ENCODE measurements at regions not wholly inside any gene's neighbourhood (a gene's known extent, or its start where the extent isn't known, plus 50 kb on each side); places are given as distances from the start of the nearest gene placed in this dataset.

DNA sequence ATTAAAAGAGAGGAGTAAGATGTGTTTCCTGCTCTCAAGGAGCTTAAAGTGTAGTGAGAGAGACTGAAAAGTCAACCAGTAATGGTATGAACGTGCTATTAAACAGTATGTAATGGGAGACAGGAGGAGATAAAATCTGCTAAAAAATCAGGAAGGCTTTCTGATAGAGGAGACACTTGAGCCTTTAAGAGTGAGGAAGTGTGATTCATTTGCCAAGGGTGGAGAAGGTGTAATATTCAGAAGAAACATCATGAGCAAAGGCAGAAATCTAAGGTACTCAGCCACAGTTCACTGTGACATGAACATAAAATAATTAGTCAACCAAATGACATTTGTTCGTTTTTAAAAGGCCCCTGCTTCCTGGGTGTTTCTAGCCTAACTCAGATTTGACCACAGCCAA lies 137.8 kb upstream of the SKOR2 start:
- H3F3A ChIP-seq (replicated peaks; ENCODE audit: insufficient read depth): no peaks in the 10 kb centered on the region
- no peak overlapping the region for H3K4me3 ChIP-seq (ENCODE audit: low read depth in 2 of 2, low read length in 1 of 2)
- H3K9me2 ChIP-seq: no peaks in the 10 kb centered on the region
- H3K4me2 ChIP-seq: no peak overlapping the region
- 8% methylated on average over 2 of the region's 2 CpGs for WGBS (ENCODE audit: low lambda C conversion rate)
- H4K20me1 ChIP-seq (ENCODE audit: insufficient read depth): no peaks in the 10 kb centered on the region
- TF ChIP-seq REST (IDR thresholded peaks at IDR 0.05; ENCODE audit: low read depth, low read length): no peak
- TF ChIP-seq EZH2phosphoT487 (IDR thresholded peaks at IDR 0.05; ENCODE audit: borderline replicate concordance, low read depth): no peak
- TF ChIP-seq FOSL2 (IDR thresholded peaks at IDR 0.05; ENCODE audit: borderline replicate concordance, low read depth): no peak
- no peak for TF ChIP-seq FOXM1 (IDR thresholded peaks at IDR 0.05; ENCODE audit: low read depth)
- TF ChIP-seq, protein P1, sequence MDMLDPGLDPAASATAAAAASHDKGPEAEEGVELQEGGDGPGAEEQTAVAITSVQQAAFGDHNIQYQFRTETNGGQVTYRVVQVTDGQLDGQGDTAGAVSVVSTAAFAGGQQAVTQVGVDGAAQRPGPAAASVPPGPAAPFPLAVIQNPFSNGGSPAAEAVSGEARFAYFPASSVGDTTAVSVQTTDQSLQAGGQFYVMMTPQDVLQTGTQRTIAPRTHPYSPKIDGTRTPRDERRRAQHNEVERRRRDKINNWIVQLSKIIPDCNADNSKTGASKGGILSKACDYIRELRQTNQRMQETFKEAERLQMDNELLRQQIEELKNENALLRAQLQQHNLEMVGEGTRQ (IDR thresholded peaks at IDR 0.05; ENCODE audit: borderline replicate concordance, low read depth, low read length): no peak
- no peak for TF ChIP-seq PBX3 (IDR thresholded peaks at IDR 0.05)
- no peak for TF ChIP-seq FOXJ3 (CRISPR knock-in tag; IDR thresholded peaks at IDR 0.05)
- no peak for TF ChIP-seq MAX (IDR thresholded peaks at IDR 0.05; ENCODE audit: low read depth)
- no peak for TF ChIP-seq USF1 (IDR thresholded peaks at IDR 0.05; ENCODE audit: borderline replicate concordance, low read depth)
- TF ChIP-seq TAF1 (IDR thresholded peaks at IDR 0.05; ENCODE audit: borderline replicate concordance, low read depth, low read length): no peak
- no peak overlapping the region for H2AFZ ChIP-seq (ENCODE audit: low read depth)
- no peak for DNase-seq
- no peaks in the 10 kb centered on the region for H3K27me3 ChIP-seq (ENCODE audit: insufficient read depth)
- H3K27ac ChIP-seq (ENCODE audit: low read depth in 2 of 2, low read length in 1 of 2): no peak overlapping the region
- H3K79me2 ChIP-seq (ENCODE audit: insufficient read depth): no peaks in the 10 kb centered on the region
- H3K9ac ChIP-seq: no peak overlapping the region
- no peaks in the 10 kb centered on the region for H3K36me3 ChIP-seq (replicated peaks in 1 of 2; ENCODE audit: control insufficient read depth in 1 of 2, insufficient read depth in 2 of 2, low read length in 1 of 2)
- H3K4me1 ChIP-seq (ENCODE audit: control insufficient read depth in 1 of 2, insufficient read depth in 2 of 2, low read depth in 1 of 2, low read length in 1 of 2): no peaks in the 10 kb centered on the region
- CTCF ChIA-PET: interaction anchor here (1.4 kb wide), 1 partner anchor 360 kb away, joined by 4 read pairs; no protein-coding TSS in a partner anchor
- H3K9me3 ChIP-seq: peaks cover 3% of the 10 kb centered on the region; the same call in 1 of the 2 replicates
- POLR2A ChIA-PET: no interaction called here

Data from SK-N-SH (cell line).